Liver (tissue), 8 donors: ENCODE measurements at regions not wholly inside any gene's neighbourhood (a gene's known extent, or its start where the extent isn't known, plus 50 kb on each side); places are given as distances from the start of the nearest gene placed in this dataset.

Experiments
- DNase-seq: peaks from one replicate; pipeline ENCODE4 v3.0.0-alpha.2; 2017; ENCODE audit warnings: low spot score
- H3K27ac ChIP-seq, 2 donors: one replicate each; pipeline ENCODE4 v1.7.0; 2013; ENCODE audit warnings: inconsistent platforms in 2 of 2, low read length in 2 of 2, control low read depth in 1 of 2, low read depth in 1 of 2, mild to moderate bottlenecking in 1 of 2
- H3K27me3 ChIP-seq, 4 donors: one replicate each; pipeline versions ENCODE4 v1.6.1 to v1.7.0; 2013; ENCODE audit warnings: low read length in 3 of 4, inconsistent platforms in 1 of 4, mild to moderate bottlenecking in 1 of 4, moderate library complexity in 1 of 4; ENCODE audit not compliant: control insufficient read depth in 4 of 4, insufficient read depth in 4 of 4
- H3K36me3 ChIP-seq, 4 donors: one replicate each; pipeline versions ENCODE4 v1.6.1 to v1.7.0; 2013; ENCODE audit warnings: low read length in 3 of 4, mild to moderate bottlenecking in 3 of 4, low read depth in 1 of 4, moderate library complexity in 1 of 4; ENCODE audit not compliant: control insufficient read depth in 4 of 4, insufficient read depth in 3 of 4
- H3K4me1 ChIP-seq, 4 donors: one replicate each; pipeline versions ENCODE4 v1.6.1 to v1.7.0; 2013; ENCODE audit warnings: low read length in 3 of 4, mild to moderate bottlenecking in 3 of 4, moderate library complexity in 1 of 4; ENCODE audit not compliant: control insufficient read depth in 4 of 4, insufficient read depth in 4 of 4
- H3K4me3 ChIP-seq, 3 donors: one replicate each; pipeline versions ENCODE4 v1.6.1 to v1.7.0; 2013; ENCODE audit warnings: low read length in 3 of 3, control low read depth in 1 of 3, low read depth in 1 of 3, mild to moderate bottlenecking in 1 of 3
- H3K9ac ChIP-seq, 2 donors: one replicate each; pipeline ENCODE4 v1.7.0; 2013; ENCODE audit warnings: low read length in 2 of 2, mild to moderate bottlenecking in 2 of 2, moderate library complexity in 2 of 2, control low read depth in 1 of 2, low read depth in 1 of 2
- H3K9me3 ChIP-seq, 4 donors: one replicate each; pipeline versions ENCODE4 v1.6.1 to v1.7.0; 2013; ENCODE audit warnings: low read length in 3 of 4; ENCODE audit not compliant: control insufficient read depth in 4 of 4
- ATF3 ChIP-seq: IDR thresholded peaks from 2 replicates; pipeline ENCODE4 v1.6.1; 2016; ENCODE audit warnings: antibody characterized with exemption
- CTCF ChIP-seq: fragments of 150-350 bp; IDR thresholded peaks from 2 replicates; pipeline ENCODE4 v1.5.1; 2017; ENCODE audit warnings: improper control_type of control experiment, low read depth, low read length; ENCODE audit not compliant: missing input control
- EGR1 ChIP-seq, 2 donors: IDR thresholded peaks; 2 replicates each; pipeline ENCODE4 v1.6.1; 2016 to 2018; ENCODE audit warnings: antibody characterized with exemption in 2 of 2, low read depth in 2 of 2
- FOXA1 ChIP-seq: IDR thresholded peaks from 2 replicates; pipeline ENCODE4 v1.6.1; 2016; ENCODE audit warnings: antibody characterized with exemption
- FOXA2 ChIP-seq: IDR thresholded peaks from 2 replicates; pipeline ENCODE4 v1.6.1; 2016; ENCODE audit warnings: antibody characterized with exemption
- GABPA ChIP-seq, 2 donors: IDR thresholded peaks in 1 of 2; conservative IDR thresholded peaks in 1 of 2; 2 replicates each; pipeline ENCODE4 v1.6.1; 2016; ENCODE audit warnings: antibody characterized with exemption in 2 of 2, mild to moderate bottlenecking in 1 of 2, moderate library complexity in 1 of 2
- HNF4A ChIP-seq, 2 donors: conservative IDR thresholded peaks; 2 replicates each; pipeline ENCODE4 v1.6.1; 2016; ENCODE audit warnings: antibody characterized with exemption in 2 of 2, mild to moderate bottlenecking in 2 of 2
- HNF4G ChIP-seq: IDR thresholded peaks from 2 replicates; pipeline ENCODE4 v1.6.1; 2016; ENCODE audit warnings: antibody characterized with exemption
- JUND ChIP-seq, 2 donors: IDR thresholded peaks; 2 replicates each; pipeline ENCODE4 v1.6.1; 2016; ENCODE audit warnings: antibody characterized with exemption in 2 of 2
- MAX ChIP-seq: IDR thresholded peaks from 2 replicates; pipeline ENCODE4 v1.6.1; 2016; ENCODE audit warnings: antibody characterized with exemption
- NR2F2 ChIP-seq: IDR thresholded peaks from 2 replicates; pipeline ENCODE4 v1.6.1; 2016; ENCODE audit warnings: antibody characterized with exemption
- RAD21 ChIP-seq, 2 donors: IDR thresholded peaks; 2 replicates each; pipeline ENCODE4 v1.6.1; 2016; ENCODE audit warnings: antibody characterized with exemption in 2 of 2, mild to moderate bottlenecking in 2 of 2
- REST ChIP-seq: IDR thresholded peaks from 2 replicates; pipeline ENCODE4 v1.6.1; 2016; ENCODE audit warnings: antibody characterized with exemption, mild to moderate bottlenecking
- RXRA ChIP-seq, 2 donors: IDR thresholded peaks; 2 replicates each; pipeline ENCODE4 v1.6.1; 2017 to 2018; ENCODE audit warnings: antibody characterized with exemption in 2 of 2, mild to moderate bottlenecking in 1 of 2
- SP1 ChIP-seq: IDR thresholded peaks from 2 replicates; pipeline ENCODE4 v1.6.1; 2018; ENCODE audit warnings: antibody characterized with exemption, mild to moderate bottlenecking
- TAF1 ChIP-seq: conservative IDR thresholded peaks from 2 replicates; pipeline ENCODE4 v1.6.1; 2016; ENCODE audit warnings: antibody characterized with exemption, mild to moderate bottlenecking
- YY1 ChIP-seq: IDR thresholded peaks from 2 replicates; pipeline ENCODE4 v1.6.1; 2016; ENCODE audit warnings: antibody characterized with exemption, mild to moderate bottlenecking
- ZBTB33 ChIP-seq: IDR thresholded peaks from 2 replicates; pipeline ENCODE4 v1.6.1; 2016; ENCODE audit warnings: antibody characterized with exemption
- WGBS: extraction: QIAGEN DNeasy Blood & Tissue Kit; methylation state at CpG from one replicate; pipeline ENCODE4 v1.1.7; 2013; 5-methylcytosine and 5-hydroxymethylcytosine counted together
- donor health status: healthy.
- donor health status: healthy.
- donor health status: healthy.
- donor health status: healthy.
- donor health status: healthy.

GRCh38 chrX:52261125-52261462 is 76.4 kb downstream of the MAGED4 start:
- H3K27ac ChIP-seq = peak overlapping the region in 1 of 2 donors; percentile 95
- 4% methylated on average over 2 of the region's 2 CpGs for WGBS

More at GRCh38 chrX:52261125-52261462, 76.4 kb downstream of the MAGED4 start:
- Histone ChIP-seq H3K36me3 (no peaks in the 10 kb centered on the region), H3K27me3 (peaks cover 0 to 2% (median 0%) of the 10 kb centered on the region in 4 donors), H3K9me3 (no peaks in the 10 kb centered on the region), H3K4me3 (peak overlapping the region; percentile 38 to 96 (median 61)), H3K9ac (no peak overlapping the region), H3K4me1 (peaks cover 2 to 20% (median 13%) of the 10 kb centered on the region in 4 donors)
- no peak for DNase-seq
- TF ChIP-seq SP1 = no peak
- no peak for TF ChIP-seq FOXA2
- TF ChIP-seq HNF4G = no peak
- no peak for TF ChIP-seq TAF1
- TF ChIP-seq MAX = no peak
- no peak for TF ChIP-seq JUND (IDR thresholded peaks at IDR 0.05)
- TF ChIP-seq GABPA (IDR thresholded peaks at IDR 0.05 in 1 of 2, conservative IDR thresholded peaks at IDR 0.05 in 1 of 2) = no peak
- no peak for TF ChIP-seq YY1
- TF ChIP-seq HNF4A (conservative IDR thresholded peaks at IDR 0.05) = no peak
- no peak for TF ChIP-seq ZBTB33
- no peak for TF ChIP-seq ATF3
- TF ChIP-seq REST = no peak
- TF ChIP-seq RXRA (IDR thresholded peaks at IDR 0.05) = no peak
- no peak for TF ChIP-seq CTCF
- TF ChIP-seq EGR1 (IDR thresholded peaks at IDR 0.05; ENCODE audit: low read depth in 2 of 2) = no peak
- TF ChIP-seq RAD21 (IDR thresholded peaks at IDR 0.05) = no peak
- no peak for TF ChIP-seq NR2F2
- TF ChIP-seq FOXA1 = no peak
